RWPE2 (cell line): ENCODE measurements at regions not wholly inside any gene's neighbourhood (a gene's known extent, or its start where the extent isn't known, plus 50 kb on each side); places are given as distances from the start of the nearest gene placed in this dataset.

Experiments
- ATAC-seq: fragments of 200-7000 bp; cut with Tn5 transposase; 3 replicates; pipeline ENCODE4 v1.9.1; 2021; ENCODE audit warnings: low read depth
- DNase-seq: peaks from one replicate; pipeline ENCODE4 v3.0.0-alpha.2; 2020; ENCODE audit warnings: low spot score
- H3K27ac ChIP-seq: fragments of 450-650 bp; 2 replicates; pipeline ENCODE4 v1.5.1; 2017; ENCODE audit warnings: mild to moderate bottlenecking; ENCODE audit not compliant: poor library complexity, severe bottlenecking
- H3K27me3 ChIP-seq: fragments of 250-450 bp; sonication (Bioruptor Pico); 2 replicates; pipeline ENCODE4 v1.5.1; 2021; ENCODE audit warnings: mild to moderate bottlenecking, moderate library complexity; ENCODE audit not compliant: insufficient read depth, poor library complexity, severe bottlenecking
- H3K36me3 ChIP-seq: fragments of 250-450 bp; sonication (Bioruptor Pico); 2 replicates; pipeline ENCODE4 v1.5.1; 2020; ENCODE audit warnings: low read depth, mild to moderate bottlenecking, moderate library complexity
- H3K4me1 ChIP-seq: fragments of 250-450 bp; sonication (Bioruptor Pico); 2 replicates; pipeline ENCODE4 v1.5.1; 2021; ENCODE audit warnings: mild to moderate bottlenecking, moderate library complexity; ENCODE audit not compliant: insufficient read depth, poor library complexity, severe bottlenecking
- H3K4me3 ChIP-seq: fragments of 250-450 bp; sonication (Bioruptor Pico); 2 replicates; pipeline ENCODE4 v1.5.1; 2021; ENCODE audit warnings: mild to moderate bottlenecking, moderate library complexity; ENCODE audit not compliant: severe bottlenecking
- H3K9me3 ChIP-seq: fragments of 250-450 bp; sonication (Bioruptor Pico); 2 replicates; pipeline ENCODE4 v1.5.1; 2021; ENCODE audit warnings: mild to moderate bottlenecking, moderate library complexity; ENCODE audit not compliant: severe bottlenecking
- TF ChIP-seq, protein P1 (sequence below): fragments of 450-650 bp; IDR thresholded peaks from one replicate; pipeline ENCODE4 v1.5.1; 2017; ENCODE audit warnings: mild to moderate bottlenecking, moderate library complexity; ENCODE audit not compliant: poor library complexity, severe bottlenecking

- TF ChIP-seq, protein P1, sequence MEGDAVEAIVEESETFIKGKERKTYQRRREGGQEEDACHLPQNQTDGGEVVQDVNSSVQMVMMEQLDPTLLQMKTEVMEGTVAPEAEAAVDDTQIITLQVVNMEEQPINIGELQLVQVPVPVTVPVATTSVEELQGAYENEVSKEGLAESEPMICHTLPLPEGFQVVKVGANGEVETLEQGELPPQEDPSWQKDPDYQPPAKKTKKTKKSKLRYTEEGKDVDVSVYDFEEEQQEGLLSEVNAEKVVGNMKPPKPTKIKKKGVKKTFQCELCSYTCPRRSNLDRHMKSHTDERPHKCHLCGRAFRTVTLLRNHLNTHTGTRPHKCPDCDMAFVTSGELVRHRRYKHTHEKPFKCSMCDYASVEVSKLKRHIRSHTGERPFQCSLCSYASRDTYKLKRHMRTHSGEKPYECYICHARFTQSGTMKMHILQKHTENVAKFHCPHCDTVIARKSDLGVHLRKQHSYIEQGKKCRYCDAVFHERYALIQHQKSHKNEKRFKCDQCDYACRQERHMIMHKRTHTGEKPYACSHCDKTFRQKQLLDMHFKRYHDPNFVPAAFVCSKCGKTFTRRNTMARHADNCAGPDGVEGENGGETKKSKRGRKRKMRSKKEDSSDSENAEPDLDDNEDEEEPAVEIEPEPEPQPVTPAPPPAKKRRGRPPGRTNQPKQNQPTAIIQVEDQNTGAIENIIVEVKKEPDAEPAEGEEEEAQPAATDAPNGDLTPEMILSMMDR: no peak
- ATAC-seq (no peak), DNase-seq (no peak)
- no peaks in the 10 kb centered on the region for H3K27me3 ChIP-seq
- H3K9me3 ChIP-seq: no peaks in the 10 kb centered on the region
- H3K36me3 ChIP-seq: no peaks in the 10 kb centered on the region
- peaks cover 50% of the 10 kb centered on the region for H3K4me1 ChIP-seq
- no peak overlapping the region for H3K4me3 ChIP-seq
- H3K27ac ChIP-seq: peak overlapping the region; percentile 96
Measured at GRCh38 chr9:110028271-110028670, 179.7 kb downstream of the C9orf152 start.

DNA sequence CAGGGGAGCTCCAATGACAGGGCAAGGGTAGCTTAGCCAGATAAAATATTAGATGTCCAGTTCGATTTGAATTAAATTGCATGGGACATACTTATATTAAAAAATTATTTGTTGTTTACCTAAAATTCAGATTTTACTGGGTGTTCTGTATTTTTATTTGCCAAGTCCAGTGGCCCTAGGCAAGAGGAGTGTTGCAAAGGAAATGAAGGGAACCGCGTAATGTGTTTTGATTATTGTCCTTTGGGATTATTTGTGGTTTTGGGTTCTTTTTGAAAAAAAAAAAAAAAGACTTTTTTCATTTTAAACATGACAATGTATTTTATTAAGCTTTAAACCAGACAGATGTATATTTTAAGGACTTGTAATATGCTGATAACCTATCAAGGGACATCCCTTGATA lies 179.3 kb downstream of the C9orf152 start:
- peaks cover 54% of the 10 kb centered on the region for H3K4me1 ChIP-seq
- TF ChIP-seq, protein P1: no peak
- H3K36me3 ChIP-seq: no peaks in the 10 kb centered on the region
- H3K4me3 ChIP-seq: no peak overlapping the region
- ATAC-seq (no peak), DNase-seq (no peak)
- no peaks in the 10 kb centered on the region for H3K27me3 ChIP-seq
- H3K9me3 ChIP-seq: no peaks in the 10 kb centered on the region
- peak overlapping the region; percentile 96 for H3K27ac ChIP-seq

DNA sequence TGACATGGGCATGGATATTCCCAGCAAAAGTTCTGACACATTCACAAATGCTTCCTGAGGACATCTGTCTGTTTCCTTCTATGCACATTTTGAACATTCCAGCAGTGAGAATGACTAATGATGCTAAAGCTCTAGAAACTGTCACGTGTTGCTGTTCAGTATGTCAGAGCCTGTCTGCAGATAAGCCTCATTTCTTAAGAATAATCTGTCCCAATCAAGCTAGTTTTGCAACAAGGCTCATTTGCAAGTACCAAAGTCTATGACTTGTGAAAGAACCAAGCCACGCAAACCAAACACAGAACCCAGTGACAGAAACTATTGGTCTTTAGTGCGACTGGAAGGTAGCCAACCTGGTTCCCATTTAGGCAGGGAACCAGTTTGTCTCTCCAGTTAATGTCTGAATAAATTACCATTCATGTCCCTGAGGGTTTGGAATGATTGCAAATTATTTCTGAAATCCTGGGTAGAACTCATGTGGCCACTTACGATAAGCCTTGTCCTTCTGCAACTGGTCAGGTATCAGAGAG lies 178.5 kb downstream of the C9orf152 start:
- peak overlapping the region; percentile 96 for H3K27ac ChIP-seq
- no peaks in the 10 kb centered on the region for H3K27me3 ChIP-seq
- H3K4me1 ChIP-seq: peaks cover 56% of the 10 kb centered on the region
- no peaks in the 10 kb centered on the region for H3K36me3 ChIP-seq
- H3K9me3 ChIP-seq: no peaks in the 10 kb centered on the region
- no peak for DNase-seq
- no peak overlapping the region for H3K4me3 ChIP-seq
- peak; percentile 83 for ATAC-seq
- TF ChIP-seq, protein P1: no peak

DNA sequence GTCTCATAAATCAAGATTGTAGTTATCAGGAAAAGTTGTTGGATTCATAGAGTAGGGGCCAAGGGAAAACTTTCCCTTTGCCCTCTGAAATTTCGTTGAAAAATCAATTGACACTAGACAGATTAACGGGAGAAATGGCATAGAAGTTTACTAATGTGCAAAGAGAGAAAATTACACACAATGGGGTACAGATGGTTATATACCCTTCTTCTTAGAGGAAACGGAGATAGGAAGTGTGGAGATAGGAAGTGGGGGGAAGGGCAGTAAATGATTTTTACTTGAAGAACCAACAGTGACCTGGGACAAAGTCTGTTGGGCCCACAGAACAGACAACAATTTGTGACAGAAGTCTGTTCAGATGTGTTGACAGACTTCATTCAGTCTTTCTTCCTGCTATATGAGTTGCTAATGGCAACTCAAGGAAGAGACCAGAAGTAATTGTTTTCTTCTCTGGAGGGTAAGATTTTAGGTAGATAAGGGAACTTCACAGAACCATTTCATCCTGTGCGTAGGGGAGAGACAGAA lies 177.9 kb downstream of the C9orf152 start:
- no peak for ATAC-seq
- DNase-seq: no peak
- Histone ChIP-seq H3K27ac (peak overlapping the region; percentile 96), H3K4me1 (peaks cover 56% of the 10 kb centered on the region), H3K36me3 (no peaks in the 10 kb centered on the region), H3K9me3 (no peaks in the 10 kb centered on the region), H3K27me3 (no peaks in the 10 kb centered on the region), H3K4me3 (no peak overlapping the region)
- TF ChIP-seq, protein P1: no peak

DNA sequence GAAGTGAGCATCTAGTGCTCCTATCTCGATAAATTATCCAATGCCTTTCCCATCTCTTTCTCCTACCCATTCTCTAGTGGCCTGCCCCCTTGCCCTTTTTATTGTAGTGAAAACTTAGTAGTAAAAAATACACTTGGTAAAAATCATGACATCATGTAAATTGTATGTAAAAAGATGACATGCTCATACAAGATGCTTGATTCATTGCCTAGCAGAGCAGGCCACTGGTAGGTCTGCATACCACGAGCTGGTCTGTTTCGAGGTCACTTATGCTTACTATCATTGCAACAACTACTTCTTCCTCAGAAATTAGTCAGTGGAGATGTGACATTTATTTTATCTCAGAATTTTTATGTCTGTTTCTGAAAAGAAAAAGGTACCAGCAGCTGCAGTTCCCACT lies 177.3 kb downstream of the C9orf152 start:
- ATAC-seq: no peak
- Histone ChIP-seq H3K4me1 (peaks cover 56% of the 10 kb centered on the region), H3K27me3 (no peaks in the 10 kb centered on the region), H3K4me3 (no peak overlapping the region), H3K36me3 (no peaks in the 10 kb centered on the region), H3K27ac (peak overlapping the region; percentile 96), H3K9me3 (no peaks in the 10 kb centered on the region)
- DNase-seq: no peak
- TF ChIP-seq, protein P1: no peak
